G401 (cell line): ENCODE measurements at regions not wholly inside any gene's neighbourhood (a gene's known extent, or its start where the extent isn't known, plus 50 kb on each side); places are given as distances from the start of the nearest gene placed in this dataset.

Experiments used
- DNase-seq: peaks from one replicate; pipeline ENCODE4 v3.0.0-alpha.2; 2015; ENCODE audit warnings: low spot score
- in situ Hi-C: cut with HindIII; loops from 2 replicates; pipeline ENCODE4 v1.10.0; 2016; ENCODE audit warnings: low sequenced_read_pairs, mixed read lengths

- DNase-seq = no peak
- in situ Hi-C loops = no loop called here
Measured at GRCh38 chr7:25529320-25529719, 301.0 kb upstream of the NPVF start.

- no peak for DNase-seq
- in situ Hi-C loops = no loop called here
Measured at GRCh38 chr7:25536851-25537250, 308.6 kb upstream of the NPVF start.

GRCh38 chr7:25537662-25538375 is 309.5 kb upstream of the NPVF start:
- no peak for DNase-seq
- in situ Hi-C loops = no loop called here

GRCh38 chr7:25541094-25541821 is 313.0 kb upstream of the NPVF start:
- in situ Hi-C loops = no loop called here

GRCh38 chr7:25541877-25542276 is 313.6 kb upstream of the NPVF start:
- in situ Hi-C loops = no loop called here
- no peak for DNase-seq

More at GRCh38 chr7:25541094-25541821, 313.0 kb upstream of the NPVF start:
- DNase-seq = no peak

- DNase-seq = no peak
- in situ Hi-C loops = no loop called here
Measured at GRCh38 chr7:25543210-25543609, 314.9 kb upstream of the NPVF start.

GRCh38 chr7:25543798-25544197 is 315.5 kb upstream of the NPVF start:
- DNase-seq = no peak
- in situ Hi-C loops = no loop called here

GRCh38 chr7:25544254-25544653 is 316.0 kb upstream of the NPVF start:
- no peak for DNase-seq
- in situ Hi-C loops = no loop called here

GRCh38 chr7:25545124-25546008 is 317.1 kb upstream of the NPVF start:
- in situ Hi-C loops = no loop called here
- DNase-seq = no peak

- in situ Hi-C loops = no loop called here
- DNase-seq = no peak
Measured at GRCh38 chr7:25546306-25546705, 318.0 kb upstream of the NPVF start.

- no peak for DNase-seq
- in situ Hi-C loops = no loop called here
Measured at GRCh38 chr7:25549271-25549921, 321.1 kb upstream of the NPVF start.

GRCh38 chr7:25550149-25550548 is 321.9 kb upstream of the NPVF start:
- in situ Hi-C loops = loop anchor here (25.0 kb wide), 1 partner anchor 163 kb away; no protein-coding TSS in a partner anchor
- DNase-seq = no peak

- peak; percentile 55 for DNase-seq
Measured at GRCh38 chr7:25552998-25553397, 324.7 kb upstream of the NPVF start.

GRCh38 chr7:25553580-25554291 is 325.4 kb upstream of the NPVF start:
- in situ Hi-C loops = loop anchor here (25.0 kb wide), 1 partner anchor 166 kb away; no protein-coding TSS in a partner anchor
- no peak for DNase-seq

More at GRCh38 chr7:25552998-25553397, 324.7 kb upstream of the NPVF start:
- in situ Hi-C loops = loop anchor here (25.0 kb wide), 1 partner anchor 166 kb away; no protein-coding TSS in a partner anchor

GRCh38 chr7:25557379-25557917 is 329.2 kb upstream of the NPVF start:
- in situ Hi-C loops = loop anchor here (25.0 kb wide), 1 partner anchor 170 kb away; no protein-coding TSS in a partner anchor
- DNase-seq = no peak

- no peak for DNase-seq
- in situ Hi-C loops = loop anchor here (25.0 kb wide), 1 partner anchor 171 kb away; no protein-coding TSS in a partner anchor
Measured at GRCh38 chr7:25557930-25558329, 329.6 kb upstream of the NPVF start.

GRCh38 chr7:25558605-25559004 is 330.3 kb upstream of the NPVF start:
- no peak for DNase-seq
- in situ Hi-C loops = loop anchor here (25.0 kb wide), 1 partner anchor 171 kb away; no protein-coding TSS in a partner anchor
